ENCODE measurements at regions not wholly inside any gene's neighbourhood (a gene's known extent, or its start where the extent isn't known, plus 50 kb on each side); places are given as distances from the start of the nearest gene placed in this dataset.

DNA sequence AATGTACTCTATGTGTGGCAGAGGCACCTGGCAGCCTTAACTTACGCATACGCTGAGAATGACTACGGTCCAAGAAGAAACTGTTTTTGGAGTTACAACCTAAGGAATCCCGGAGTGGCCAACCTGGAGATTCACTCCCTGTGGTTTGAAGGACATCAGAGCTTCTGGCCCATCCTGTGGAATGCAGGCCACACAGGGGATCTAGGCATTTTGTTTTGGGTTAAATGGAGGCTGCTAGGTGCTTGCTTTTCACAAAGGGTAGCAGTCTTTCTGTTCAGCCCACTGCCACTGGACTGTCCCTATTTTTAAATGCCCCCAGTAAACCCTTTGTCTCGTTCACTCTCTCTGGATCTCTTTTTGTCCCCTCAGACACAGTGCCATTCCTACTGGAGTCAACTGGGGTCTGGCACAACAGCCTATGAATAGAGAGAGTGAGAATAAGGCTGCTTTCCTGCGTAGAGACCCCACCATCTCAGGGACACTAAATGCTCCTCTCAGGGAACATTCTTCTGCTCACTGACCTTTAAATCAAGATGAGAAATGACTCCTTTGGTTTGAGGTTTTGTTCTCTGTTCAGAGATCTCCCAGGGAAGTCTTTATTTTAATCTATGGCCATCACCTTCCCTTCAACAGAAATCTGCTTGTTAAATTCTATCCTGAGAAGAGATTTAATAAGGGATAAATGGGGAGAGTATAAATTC lies 124.9 kb downstream of the B3GNT2 start:
- intact Hi-C loops (cut with micrococcal nuclease), result no loop called here
- no peak for FAIRE-seq
- no peaks in the 10 kb centered on the region for H3K36me3 ChIP-seq (ENCODE audit: control insufficient read depth, insufficient read depth, low read length)
- WGBS (ENCODE audit: insufficient coverage, low coverage, missing lambda C conversion rate), result 82% methylated on average over 6 of the region's 6 CpGs
- in situ Hi-C loops (cut with MboI), result no loop called here
- peak overlapping the region; percentile 36; the same call in 1 of the 2 replicates for H2AFZ ChIP-seq (ENCODE audit: low read depth, low read length)
- H3K27me3 ChIP-seq (ENCODE audit: control insufficient read depth in 2 of 2, insufficient read depth in 2 of 2, low read length in 2 of 2), result no peaks in the 10 kb centered on the region
- no peak overlapping the region for H3K9ac ChIP-seq (ENCODE audit: insufficient read depth in 1 of 2, low read depth in 2 of 2, low read length in 2 of 2)
- no peaks in the 10 kb centered on the region for H3K79me2 ChIP-seq (ENCODE audit: control insufficient read depth, insufficient read depth, low read length)
- H3K4me2 ChIP-seq (ENCODE audit: insufficient read depth, low read length), result no peak overlapping the region
- POLR2A ChIA-PET, result interaction anchor here (0.6 to 1.1 kb wide), 5 partner anchors 11 to 449 kb away, joined by 3 to 4 read pairs (median 3); no protein-coding TSS in a partner anchor
- H3K27ac ChIP-seq (ENCODE audit: extremely low read depth, low read depth, low read length), result no peak overlapping the region
- 0 out of 2 replicates have a peak, but pooled peaks cover 4% of the 10 kb centered on the region for H3K9me3 ChIP-seq (replicated peaks; ENCODE audit: control insufficient read depth, insufficient read depth, low read depth, low read length)
- no peak overlapping the region for H3K4me3 ChIP-seq
- peak; percentile 41 for ATAC-seq
- H3K9me1 ChIP-seq (ENCODE audit: control insufficient read depth, insufficient read depth, low read length), result no peaks in the 10 kb centered on the region
- H4K20me1 ChIP-seq (replicated peaks; ENCODE audit: control insufficient read depth, insufficient read depth, low read length), result no peaks in the 10 kb centered on the region
- peaks cover 7 to 19% of the 10 kb centered on the region in 2 experiments; a peak in 4 of 5 replicates for H3K4me1 ChIP-seq (replicated peaks in 1 of 2; ENCODE audit: control insufficient read depth in 2 of 2, insufficient read depth in 2 of 2, low read length in 2 of 2)
- CTCF ChIA-PET (ENCODE audit: low intra/inter-chr PET ratio), result no interaction called here
- no peak for DNase-seq (ENCODE audit: extremely low read depth in 1 of 4, low spot score in 3 of 4)
- TF ChIP-seq, protein P1, sequence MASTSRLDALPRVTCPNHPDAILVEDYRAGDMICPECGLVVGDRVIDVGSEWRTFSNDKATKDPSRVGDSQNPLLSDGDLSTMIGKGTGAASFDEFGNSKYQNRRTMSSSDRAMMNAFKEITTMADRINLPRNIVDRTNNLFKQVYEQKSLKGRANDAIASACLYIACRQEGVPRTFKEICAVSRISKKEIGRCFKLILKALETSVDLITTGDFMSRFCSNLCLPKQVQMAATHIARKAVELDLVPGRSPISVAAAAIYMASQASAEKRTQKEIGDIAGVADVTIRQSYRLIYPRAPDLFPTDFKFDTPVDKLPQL (IDR thresholded peaks at IDR 0.05; ENCODE audit: extremely low read depth, insufficient read length), result no peak
- TF ChIP-seq, protein P2, sequence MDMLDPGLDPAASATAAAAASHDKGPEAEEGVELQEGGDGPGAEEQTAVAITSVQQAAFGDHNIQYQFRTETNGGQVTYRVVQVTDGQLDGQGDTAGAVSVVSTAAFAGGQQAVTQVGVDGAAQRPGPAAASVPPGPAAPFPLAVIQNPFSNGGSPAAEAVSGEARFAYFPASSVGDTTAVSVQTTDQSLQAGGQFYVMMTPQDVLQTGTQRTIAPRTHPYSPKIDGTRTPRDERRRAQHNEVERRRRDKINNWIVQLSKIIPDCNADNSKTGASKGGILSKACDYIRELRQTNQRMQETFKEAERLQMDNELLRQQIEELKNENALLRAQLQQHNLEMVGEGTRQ (CRISPR knock-in tag; IDR thresholded peaks at IDR 0.05), result no peak
- TF ChIP-seq ZNF253 (CRISPR knock-in tag; conservative IDR thresholded peaks at IDR 0.05) (no peak), ZNF311 (CRISPR knock-in tag; IDR thresholded peaks at IDR 0.05) (no peak), LCOR (CRISPR knock-in tag; IDR thresholded peaks at IDR 0.05) (no peak), FOS (IDR thresholded peaks at IDR 0.05; ENCODE audit: extremely low read depth, insufficient read length) (no peak), NCOR1 (IDR thresholded peaks at IDR 0.05) (no peak), PTRF (tag; IDR thresholded peaks at IDR 0.05) (no peak), NCOA1 (IDR thresholded peaks at IDR 0.05; ENCODE audit: low read depth) (no peak), BRCA1 (IDR thresholded peaks at IDR 0.05) (no peak), BRCA1 (CRISPR knock-in tag; IDR thresholded peaks at IDR 0.05) (no peak), HDAC2 (IDR thresholded peaks at IDR 0.05) (no peak), HMG20B (CRISPR knock-in tag; IDR thresholded peaks at IDR 0.05) (no peak), MAFK (IDR thresholded peaks at IDR 0.05; ENCODE audit: low read length) (no peak), NELFE (IDR thresholded peaks at IDR 0.05; ENCODE audit: insufficient read depth, insufficient read length) (no peak), ADNP (tag; IDR thresholded peaks at IDR 0.05) (no peak)
- TF ChIP-seq, protein P3, sequence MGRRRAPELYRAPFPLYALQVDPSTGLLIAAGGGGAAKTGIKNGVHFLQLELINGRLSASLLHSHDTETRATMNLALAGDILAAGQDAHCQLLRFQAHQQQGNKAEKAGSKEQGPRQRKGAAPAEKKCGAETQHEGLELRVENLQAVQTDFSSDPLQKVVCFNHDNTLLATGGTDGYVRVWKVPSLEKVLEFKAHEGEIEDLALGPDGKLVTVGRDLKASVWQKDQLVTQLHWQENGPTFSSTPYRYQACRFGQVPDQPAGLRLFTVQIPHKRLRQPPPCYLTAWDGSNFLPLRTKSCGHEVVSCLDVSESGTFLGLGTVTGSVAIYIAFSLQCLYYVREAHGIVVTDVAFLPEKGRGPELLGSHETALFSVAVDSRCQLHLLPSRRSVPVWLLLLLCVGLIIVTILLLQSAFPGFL (CRISPR knock-in tag; IDR thresholded peaks at IDR 0.05), result no peak
- TF ChIP-seq, protein P4, sequence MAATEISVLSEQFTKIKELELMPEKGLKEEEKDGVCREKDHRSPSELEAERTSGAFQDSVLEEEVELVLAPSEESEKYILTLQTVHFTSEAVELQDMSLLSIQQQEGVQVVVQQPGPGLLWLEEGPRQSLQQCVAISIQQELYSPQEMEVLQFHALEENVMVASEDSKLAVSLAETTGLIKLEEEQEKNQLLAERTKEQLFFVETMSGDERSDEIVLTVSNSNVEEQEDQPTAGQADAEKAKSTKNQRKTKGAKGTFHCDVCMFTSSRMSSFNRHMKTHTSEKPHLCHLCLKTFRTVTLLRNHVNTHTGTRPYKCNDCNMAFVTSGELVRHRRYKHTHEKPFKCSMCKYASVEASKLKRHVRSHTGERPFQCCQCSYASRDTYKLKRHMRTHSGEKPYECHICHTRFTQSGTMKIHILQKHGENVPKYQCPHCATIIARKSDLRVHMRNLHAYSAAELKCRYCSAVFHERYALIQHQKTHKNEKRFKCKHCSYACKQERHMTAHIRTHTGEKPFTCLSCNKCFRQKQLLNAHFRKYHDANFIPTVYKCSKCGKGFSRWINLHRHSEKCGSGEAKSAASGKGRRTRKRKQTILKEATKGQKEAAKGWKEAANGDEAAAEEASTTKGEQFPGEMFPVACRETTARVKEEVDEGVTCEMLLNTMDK (IDR thresholded peaks at IDR 0.05; ENCODE audit: borderline replicate concordance, insufficient read depth, low read depth, low read length, poor library complexity, severe bottlenecking), result no peak
- BruUV-seq (replicated peaks), result no TSS peak
